ENCODE measurements at regions not wholly inside any gene's neighbourhood (a gene's known extent, or its start where the extent isn't known, plus 50 kb on each side); places are given as distances from the start of the nearest gene placed in this dataset.

- no peak for ATAC-seq (ENCODE audit: low read depth)
Observed at GRCh38 chr10:2053805-2054204, 316.5 kb upstream of the ADARB2 start.

More at GRCh38 chr10:2053805-2054204, 316.5 kb upstream of the ADARB2 start:
- no peaks in the 10 kb centered on the region for H3K36me3 ChIP-seq (ENCODE audit: control insufficient read depth, insufficient read depth, low read length)
- H2BK5ac ChIP-seq (ENCODE audit: low read depth, low read length, poor library complexity, severe bottlenecking) = no peak overlapping the region
- H2AFZ ChIP-seq (replicated peaks; ENCODE audit: low read length, poor library complexity) = no peak overlapping the region
- dilution Hi-C loops (cut with HindIII; ENCODE audit: low sequenced_read_pairs, unreplicated experiment) = no loop called here
- intact Hi-C loops (cut with micrococcal nuclease) = no loop called here
- POLR2A ChIA-PET (ENCODE audit: unreplicated experiment) = no interaction called here
- no CpG with 5 or more reads among the region's 5 CpGs for WGBS, 2 experiments (ENCODE audit: extremely low coverage in 2 of 2, insufficient read length in 1 of 2)
- no peak overlapping the region for H3K27ac ChIP-seq (ENCODE audit: insufficient read depth, low read length)
- no peak overlapping the region for H3K4me3 ChIP-seq (ENCODE audit: insufficient read depth, low read depth, low read length)
- no peak overlapping the region for H3K9ac ChIP-seq (ENCODE audit: low read depth, low read length)
- no peaks in the 10 kb centered on the region for H3K79me1 ChIP-seq (ENCODE audit: low read depth in 1 of 2, low read length in 2 of 2)
- TF ChIP-seq MAFK (IDR thresholded peaks at IDR 0.05; ENCODE audit: low read depth, low read length) = no peak
- no peak for TF ChIP-seq CEBPB (IDR thresholded peaks at IDR 0.05; ENCODE audit: low read depth, low read length)
- TF ChIP-seq CHD1 (IDR thresholded peaks at IDR 0.05; ENCODE audit: low read depth, low read length) = no peak
- TF ChIP-seq RCOR1 (IDR thresholded peaks at IDR 0.05; ENCODE audit: insufficient replicate concordance, low read length) = no peak
- no peak for TF ChIP-seq POLR2A (IDR thresholded peaks at IDR 0.05; ENCODE audit: low read depth, low read length)
- no peak for TF ChIP-seq USF2 (IDR thresholded peaks at IDR 0.05; ENCODE audit: low read depth, low read length)
- no peak for TF ChIP-seq NFE2L2 (IDR thresholded peaks at IDR 0.05; ENCODE audit: low read depth, low read length)
- no peak for TF ChIP-seq CTCF (conservative IDR thresholded peaks at IDR 0.05; ENCODE audit: low read depth, low read length)
- no peak for TF ChIP-seq BHLHE40 (IDR thresholded peaks at IDR 0.05; ENCODE audit: low read depth, low read length)
- TF ChIP-seq RFX5 (IDR thresholded peaks at IDR 0.05; ENCODE audit: low read depth, low read length) = no peak
- TF ChIP-seq FOS (IDR thresholded peaks at IDR 0.05; ENCODE audit: low read depth, low read length) = no peak
- no peak for TF ChIP-seq SMC3 (IDR thresholded peaks at IDR 0.05; ENCODE audit: low read depth, low read length)
- no peak for TF ChIP-seq ELK1 (IDR thresholded peaks at IDR 0.05; ENCODE audit: borderline replicate concordance, low read depth, low read length)
- no peak for TF ChIP-seq MXI1 (IDR thresholded peaks at IDR 0.05; ENCODE audit: borderline replicate concordance, low read depth, low read length)
- no peak for TF ChIP-seq RAD21 (IDR thresholded peaks at IDR 0.05; ENCODE audit: low read length)
- TF ChIP-seq MAZ (IDR thresholded peaks at IDR 0.05; ENCODE audit: borderline replicate concordance, low read depth, low read length) = no peak
- H2AK9ac ChIP-seq (replicated peaks; ENCODE audit: low read depth, low read length, poor library complexity) = no peak overlapping the region
- BruUV-seq (replicated peaks) = no TSS peak
- H4K8ac ChIP-seq (ENCODE audit: low read depth in 2 of 2, low read length in 2 of 2) = no peak overlapping the region
- H4K5ac ChIP-seq (ENCODE audit: low read depth, low read length) = no peak overlapping the region
- no peak overlapping the region for H3K56ac ChIP-seq (ENCODE audit: extremely low read depth, insufficient read depth, low read length)
- in situ Hi-C loops (cut with MboI; ENCODE audit: low sequenced_read_pairs) = no loop called here
- no peak overlapping the region for H3K23ac ChIP-seq (ENCODE audit: low read depth, low read length)
- H3K4ac ChIP-seq (ENCODE audit: low read depth, low read length) = no peak overlapping the region
- peaks cover 8% of the 10 kb centered on the region for H3K9me3 ChIP-seq (ENCODE audit: control insufficient read depth, insufficient read depth, low read length)
- CTCF ChIA-PET = no interaction called here
- no peak overlapping the region for H2BK20ac ChIP-seq (ENCODE audit: low read depth, low read length)
- no peak overlapping the region for H3K4me2 ChIP-seq (ENCODE audit: low read depth, low read length)
- no peak for DNase-seq
- no peak overlapping the region for H2BK15ac ChIP-seq (ENCODE audit: low read depth, low read length)
- H4K20me1 ChIP-seq (ENCODE audit: insufficient read depth, low read length) = no peaks in the 10 kb centered on the region
- H3K14ac ChIP-seq (replicated peaks; ENCODE audit: low read depth, low read length) = no peak overlapping the region
- H4K91ac ChIP-seq (ENCODE audit: insufficient read depth, low read depth, low read length) = no peak overlapping the region
- no peaks in the 10 kb centered on the region for H3K27me3 ChIP-seq (ENCODE audit: control insufficient read depth, insufficient read depth, low read length)
- no peak overlapping the region for H3K18ac ChIP-seq (ENCODE audit: low read depth, low read length)
- no peak overlapping the region for H2BK120ac ChIP-seq (ENCODE audit: low read depth, low read length)
- H2AK5ac ChIP-seq (ENCODE audit: low read depth, low read length) = no peak overlapping the region
- no peaks in the 10 kb centered on the region for H3K4me1 ChIP-seq (ENCODE audit: control insufficient read depth, insufficient read depth, low read length)
- no peaks in the 10 kb centered on the region for H3K9me1 ChIP-seq (ENCODE audit: insufficient read depth, low read length)
